SK-N-SH (cell line): ENCODE measurements at regions not wholly inside any gene's neighbourhood (a gene's known extent, or its start where the extent isn't known, plus 50 kb on each side); places are given as distances from the start of the nearest gene placed in this dataset.

Experiments used
- CTCF ChIA-PET: fragments of 300-600, 350-600 bp; formaldehyde crosslinking; extraction: SDS; loops from one replicate; lab custom pipeline; 2021; lab: Yijun Ruan, JAX
- POLR2A ChIA-PET: fragments of 350-600 bp; sonication (Branson Sonifier 250); formaldehyde crosslinking; extraction: SDS; loops from one replicate; lab custom pipeline; 2020; ENCODE audit warnings: antibody characterized with exemption, inconsistent platforms; lab: Yijun Ruan, JAX
- DNase-seq: peaks from one replicate; pipeline ENCODE4 v3.0.0; 2012
- H2AFZ ChIP-seq: fragments of 200-600 bp; sonication (generic); 2 replicates; pipeline ENCODE4 v1.8.1; 2016; ENCODE audit warnings: antibody characterized with exemption, mild to moderate bottlenecking, low read depth
- H3F3A ChIP-seq: fragments of 200-600 bp; sonication (generic); replicated peaks from 2 replicates; pipeline ENCODE3; 2016; ENCODE audit warnings: antibody characterized with exemption, mild to moderate bottlenecking; ENCODE audit not compliant: insufficient read depth
- H3K27ac ChIP-seq, 2 experiments: fragments of 200-500 bp in 1 of 2; fragments of 200-600 bp in 1 of 2; sonication (Bioruptor generic) in 1 of 2; sonication (generic), shearing (Covaris generic) in 1 of 2; 2 replicates each; pipeline versions ENCODE4 v1.5.1 to v1.6.1; 2014 to 2016; ENCODE audit warnings: low read depth in 2 of 2, inconsistent platforms in 1 of 2, low read length in 1 of 2, mild to moderate bottlenecking in 1 of 2, mixed read lengths in 1 of 2
- H3K27me3 ChIP-seq: fragments of 200-600 bp; sonication (generic), shearing (Covaris generic); 2 replicates; pipeline ENCODE4 v1.6.1; 2016; ENCODE audit warnings: mixed run types; ENCODE audit not compliant: insufficient read depth
- H3K36me3 ChIP-seq, 2 experiments: fragments of 200-500 bp in 1 of 2; fragments of 200-600 bp in 1 of 2; sonication (Bioruptor generic) in 1 of 2; sonication (generic) in 1 of 2; replicated peaks in 1 of 2; 2 replicates each; pipeline versions ENCODE3 to v1.5.1; 2014 to 2016; ENCODE audit warnings: low read length in 1 of 2, mild to moderate bottlenecking in 1 of 2; ENCODE audit not compliant: insufficient read depth in 2 of 2, control insufficient read depth in 1 of 2
- H3K4me1 ChIP-seq, 2 experiments: fragments of 200-500 bp in 1 of 2; fragments of 200-600 bp in 1 of 2; sonication (Bioruptor generic) in 1 of 2; sonication (generic), shearing (Covaris generic) in 1 of 2; 2 replicates each; pipeline versions ENCODE4 v1.5.1 to v1.6.1; 2014 to 2016; ENCODE audit warnings: low read depth in 1 of 2, low read length in 1 of 2, mixed run types in 1 of 2; ENCODE audit not compliant: insufficient read depth in 2 of 2, control insufficient read depth in 1 of 2
- H3K4me2 ChIP-seq: fragments of 200-600 bp; sonication (generic), shearing (Covaris generic); 2 replicates; pipeline ENCODE4 v1.6.1; 2017; ENCODE audit warnings: mixed run types
- H3K4me3 ChIP-seq, 2 experiments: fragments of 200-500 bp in 1 of 2; fragments of 200-600 bp in 1 of 2; sonication (Bioruptor generic) in 1 of 2; sonication (generic), shearing (Covaris generic) in 1 of 2; 2 replicates each; pipeline versions ENCODE4 v1.5.1 to v1.8.1; 2014 to 2016; ENCODE audit warnings: low read depth in 2 of 2, inconsistent platforms in 1 of 2, low read length in 1 of 2, mild to moderate bottlenecking in 1 of 2, mixed read lengths in 1 of 2, moderate library complexity in 1 of 2
- H3K79me2 ChIP-seq: fragments of 200-600 bp; sonication (generic); 2 replicates; pipeline ENCODE4 v1.8.1; 2017; ENCODE audit warnings: mild to moderate bottlenecking; ENCODE audit not compliant: insufficient read depth
- H3K9ac ChIP-seq: fragments of 200-600 bp; sonication (generic); 2 replicates; pipeline ENCODE4 v1.6.1; 2017; ENCODE audit warnings: mixed run types
- H3K9me2 ChIP-seq: fragments of 200-600 bp; sonication (generic); 2 replicates; pipeline ENCODE4 v1.6.1; 2017; ENCODE audit warnings: mixed run types
- H3K9me3 ChIP-seq: fragments of 200-600 bp; sonication (generic); 2 replicates; pipeline ENCODE4 v1.6.1; 2017; ENCODE audit warnings: mixed run types, mild to moderate bottlenecking, moderate library complexity
- H4K20me1 ChIP-seq: fragments of 200-600 bp; sonication (generic); 2 replicates; pipeline ENCODE4 v1.6.1; 2017; ENCODE audit warnings: mild to moderate bottlenecking, mixed run types; ENCODE audit not compliant: insufficient read depth
- CHD2 ChIP-seq: fragments of 150-350 bp; IDR thresholded peaks from 2 replicates; pipeline ENCODE4 v1.6.1; 2018; ENCODE audit warnings: low read length; ENCODE audit not compliant: partially characterized antibody
- CTCF ChIP-seq: fragments of 200-600 bp; sonication (generic); IDR thresholded peaks from 2 replicates; pipeline ENCODE4 v1.6.1; 2017; ENCODE audit warnings: antibody characterized with exemption, mild to moderate bottlenecking, moderate library complexity
- EP300 ChIP-seq, 2 experiments: IDR thresholded peaks; 2 replicates each; pipeline versions ENCODE4 v1.4.0 to v1.6.1; 2012; ENCODE audit warnings: borderline replicate concordance in 1 of 2, low read depth in 1 of 2, low read length in 1 of 2
- FOXJ3 ChIP-seq: sonication (generic); formaldehyde crosslinking; IDR thresholded peaks from 2 replicates; pipeline ENCODE4 v1.5.1; 2020; ENCODE audit warnings: mild to moderate bottlenecking, missing genetic modification reagents
- GABPA ChIP-seq: IDR thresholded peaks from 2 replicates; pipeline ENCODE4 v1.4.0; 2012; ENCODE audit warnings: low read depth, mild to moderate bottlenecking
- IRF3 ChIP-seq: fragments of 150-350 bp; IDR thresholded peaks from 2 replicates; pipeline ENCODE4 v1.6.1; 2016; ENCODE audit warnings: mild to moderate bottlenecking, low read depth, low read length
- JUND ChIP-seq: IDR thresholded peaks from 2 replicates; pipeline ENCODE4 v1.4.0; 2012
- MAX ChIP-seq: IDR thresholded peaks from 2 replicates; pipeline ENCODE4 v1.4.0; 2012; ENCODE audit warnings: low read depth
- NRF1 ChIP-seq: IDR thresholded peaks from 2 replicates; pipeline ENCODE4 v1.6.1; 2012; ENCODE audit warnings: low read depth, mild to moderate bottlenecking, low read length
- RAD21 ChIP-seq: IDR thresholded peaks from 2 replicates; pipeline ENCODE4 v1.6.1; 2012; ENCODE audit warnings: mild to moderate bottlenecking, low read length
- REST ChIP-seq: IDR thresholded peaks from 2 replicates; pipeline ENCODE4 v1.6.1; 2012; ENCODE audit warnings: mild to moderate bottlenecking, low read depth, low read length, moderate library complexity
- RFX5 ChIP-seq: IDR thresholded peaks from 2 replicates; pipeline ENCODE4 v1.6.1; 2012; ENCODE audit warnings: mild to moderate bottlenecking, improper control_type of control experiment, low read length
- SIN3A ChIP-seq: IDR thresholded peaks from 2 replicates; pipeline ENCODE4 v1.6.1; 2012; ENCODE audit warnings: low read depth, mild to moderate bottlenecking, low read length, moderate library complexity, borderline replicate concordance
- TCF12 ChIP-seq: IDR thresholded peaks from 2 replicates; pipeline ENCODE4 v1.4.0; 2012
- YY1 ChIP-seq: IDR thresholded peaks from 2 replicates; pipeline ENCODE4 v1.4.0; 2012; ENCODE audit warnings: low read depth, mild to moderate bottlenecking
- ZBTB33 ChIP-seq: IDR thresholded peaks from 2 replicates; pipeline ENCODE4 v1.4.0; 2012; ENCODE audit warnings: low read depth, borderline replicate concordance
- WGBS: methylation state at CpG from one replicate; pipeline ENCODE4 v1.1.6; 2017; ENCODE audit warnings: low lambda C conversion rate; 5-methylcytosine and 5-hydroxymethylcytosine counted together

GRCh38 chr7:25900245-25900644 lies 251.8 kb upstream of the NFE2L3 start:
- Histone ChIP-seq H3F3A (no peaks in the 10 kb centered on the region), H3K36me3 (no peaks in the 10 kb centered on the region), H4K20me1 (no peaks in the 10 kb centered on the region), H3K4me3 (no peak overlapping the region), H3K4me2 (no peak overlapping the region), H3K27ac (no peak overlapping the region), H3K9me3 (no peaks in the 10 kb centered on the region), H3K79me2 (no peaks in the 10 kb centered on the region), H3K9me2 (no peaks in the 10 kb centered on the region), H2AFZ (no peak overlapping the region), H3K27me3 (peaks cover 5% of the 10 kb centered on the region; the same call in 1 of the 2 replicates), H3K9ac (no peak overlapping the region), H3K4me1 (no peaks in the 10 kb centered on the region; a peak in 1 of 4 replicates)
- WGBS, result 67% methylated on average over 3 of the region's 3 CpGs
- no peak for DNase-seq
- ChIA-PET CTCF (interaction anchor here (0.6 to 15.2 kb wide), 4 partner anchors 7 to 1279 kb away, joined by 3 to 603 read pairs (median 10); no protein-coding TSS in a partner anchor), POLR2A (no interaction called here)
- TF ChIP-seq EP300 (IDR thresholded peaks at IDR 0.05; ENCODE audit: borderline replicate concordance in 1 of 2, low read depth in 1 of 2, low read length in 1 of 2), result no peak
- TF ChIP-seq YY1, result no peak
- TF ChIP-seq SIN3A, result no peak
- no peak for TF ChIP-seq CHD2
- no peak for TF ChIP-seq GABPA

GRCh38 chr7:25900877-25901276 lies 251.1 kb upstream of the NFE2L3 start:
- no peaks in the 10 kb centered on the region for H3F3A ChIP-seq
- no peaks in the 10 kb centered on the region for H4K20me1 ChIP-seq
- no peak for DNase-seq
- no peaks in the 10 kb centered on the region for H3K4me1 ChIP-seq
- TF ChIP-seq NRF1 (no peak), REST (no peak), RAD21 (no peak), FOXJ3 (CRISPR knock-in tag) (no peak), RFX5 (no peak), CTCF (no peak), ZBTB33 (no peak), SIN3A (no peak), EP300 (IDR thresholded peaks at IDR 0.05; ENCODE audit: borderline replicate concordance in 1 of 2, low read depth in 1 of 2, low read length in 1 of 2) (no peak), TCF12 (no peak), IRF3 (no peak), MAX (no peak), JUND (no peak)
- ChIA-PET CTCF (interaction anchor here (1.2 to 15.2 kb wide), 6 partner anchors 8 to 1278 kb away, joined by 3 to 603 read pairs (median 4); no protein-coding TSS in a partner anchor), POLR2A (no interaction called here)
- H3K4me3 ChIP-seq, result no peak overlapping the region
- no peaks in the 10 kb centered on the region for H3K9me3 ChIP-seq
- no peak overlapping the region for H3K9ac ChIP-seq
- H3K27ac ChIP-seq, result no peak overlapping the region
- peaks cover under 1% of the 10 kb centered on the region; the same call in 1 of the 2 replicates for H3K27me3 ChIP-seq
- H3K9me2 ChIP-seq, result no peaks in the 10 kb centered on the region
- no peaks in the 10 kb centered on the region for H3K79me2 ChIP-seq
- H3K36me3 ChIP-seq, result no peaks in the 10 kb centered on the region
- no peak overlapping the region for H3K4me2 ChIP-seq
- no peak overlapping the region for H2AFZ ChIP-seq
- WGBS, result 56% methylated on average over 3 of the region's 3 CpGs
